Activated T-helper 17 cell treated with anti-CD3 and anti-CD28 coated beads, Interleukin-2, amount 50 U/mL, for 72 hours (primary cell): ENCODE measurements at regions not wholly inside any gene's neighbourhood (a gene's known extent, or its start where the extent isn't known, plus 50 kb on each side); places are given as distances from the start of the nearest gene placed in this dataset.

Experiments
- ATAC-seq: fragments of 150-1000 bp; cut with Tn5 transposase; replicated peaks from 2 replicates; pipeline ENCODE4 v1.10.0; 2021; ENCODE audit warnings: mild to moderate bottlenecking, moderate library complexity
- H3K27ac Mint-ChIP-seq: one replicate; pipeline ENCODE4 v1.8.0; 2022; ENCODE audit warnings: mixed read lengths
- H3K27me3 Mint-ChIP-seq: one replicate; pipeline ENCODE4 v1.8.0; 2022; ENCODE audit warnings: mixed read lengths
- H3K36me3 Mint-ChIP-seq: one replicate; pipeline ENCODE4 v1.8.0; 2022; ENCODE audit warnings: low read depth, mild to moderate bottlenecking, mixed read lengths
- H3K4me1 Mint-ChIP-seq: one replicate; pipeline ENCODE4 v1.8.0; 2022; ENCODE audit warnings: mixed read lengths
- H3K4me3 Mint-ChIP-seq: one replicate; pipeline ENCODE4 v1.8.0; 2022; ENCODE audit warnings: mild to moderate bottlenecking, mixed read lengths
- H3K9me3 Mint-ChIP-seq: one replicate; pipeline ENCODE4 v1.8.0; 2022; ENCODE audit warnings: mixed read lengths

DNA sequence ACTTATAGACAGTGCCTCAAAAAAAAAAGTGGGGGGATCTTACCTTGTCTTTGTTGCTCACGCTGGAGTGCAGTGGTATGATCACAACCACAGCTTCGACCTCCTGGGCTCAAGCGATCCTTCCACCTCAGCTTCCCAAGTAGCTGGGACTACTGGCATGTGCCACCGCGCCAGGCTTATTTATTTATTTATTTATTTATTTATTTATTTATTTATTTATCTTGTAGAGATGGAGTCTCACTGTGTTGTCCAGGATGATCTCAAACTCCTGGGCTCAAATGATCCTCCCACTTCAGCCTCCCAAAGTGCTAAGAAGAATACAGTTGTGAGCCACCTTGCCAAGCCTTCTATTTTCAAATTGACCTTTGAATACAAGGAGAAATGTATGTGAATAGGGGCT, 553.0 kb upstream of the BTBD3 start:
- Mint-ChIP-seq H3K9me3 (peaks cover 11% of the 10 kb centered on the region), H3K4me1 (no peaks in the 10 kb centered on the region), H3K27me3 (no peaks in the 10 kb centered on the region), H3K4me3 (no peak overlapping the region), H3K27ac (no peak overlapping the region), H3K36me3 (no peaks in the 10 kb centered on the region)
- no peak for ATAC-seq

- H3K27ac Mint-ChIP-seq: no peak overlapping the region
- H3K36me3 Mint-ChIP-seq: no peaks in the 10 kb centered on the region
- H3K4me3 Mint-ChIP-seq: no peak overlapping the region
- no peaks in the 10 kb centered on the region for H3K27me3 Mint-ChIP-seq
- peaks cover 11% of the 10 kb centered on the region for H3K9me3 Mint-ChIP-seq
- no peaks in the 10 kb centered on the region for H3K4me1 Mint-ChIP-seq
- ATAC-seq: no peak
These were observed 551.0 kb upstream of the BTBD3 start for GRCh38 chr20:11366660-11367059.

DNA sequence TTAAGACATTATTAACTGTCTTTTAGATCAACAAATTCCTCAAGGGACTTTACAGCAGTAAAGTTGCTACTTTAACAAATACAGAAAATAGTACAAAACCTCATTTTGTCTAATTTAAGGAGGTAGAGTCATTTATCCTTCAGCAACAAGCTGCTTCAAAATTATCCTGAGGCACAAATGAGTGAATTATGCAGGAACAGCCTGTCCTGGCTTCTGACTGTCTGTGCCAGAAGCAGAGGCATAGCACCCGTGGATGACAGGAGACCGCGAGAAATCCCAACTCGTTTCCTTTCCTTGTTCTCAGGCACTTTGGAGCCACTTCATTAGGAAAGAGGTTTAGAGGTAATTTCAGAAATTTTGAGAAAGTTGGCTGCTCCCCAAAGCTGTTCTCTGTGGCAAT, 549.2 kb upstream of the BTBD3 start:
- Mint-ChIP-seq H3K9me3 (peaks cover 3% of the 10 kb centered on the region), H3K36me3 (no peaks in the 10 kb centered on the region), H3K4me3 (no peak overlapping the region), H3K27ac (no peak overlapping the region), H3K4me1 (no peaks in the 10 kb centered on the region), H3K27me3 (no peaks in the 10 kb centered on the region)
- ATAC-seq: no peak

DNA sequence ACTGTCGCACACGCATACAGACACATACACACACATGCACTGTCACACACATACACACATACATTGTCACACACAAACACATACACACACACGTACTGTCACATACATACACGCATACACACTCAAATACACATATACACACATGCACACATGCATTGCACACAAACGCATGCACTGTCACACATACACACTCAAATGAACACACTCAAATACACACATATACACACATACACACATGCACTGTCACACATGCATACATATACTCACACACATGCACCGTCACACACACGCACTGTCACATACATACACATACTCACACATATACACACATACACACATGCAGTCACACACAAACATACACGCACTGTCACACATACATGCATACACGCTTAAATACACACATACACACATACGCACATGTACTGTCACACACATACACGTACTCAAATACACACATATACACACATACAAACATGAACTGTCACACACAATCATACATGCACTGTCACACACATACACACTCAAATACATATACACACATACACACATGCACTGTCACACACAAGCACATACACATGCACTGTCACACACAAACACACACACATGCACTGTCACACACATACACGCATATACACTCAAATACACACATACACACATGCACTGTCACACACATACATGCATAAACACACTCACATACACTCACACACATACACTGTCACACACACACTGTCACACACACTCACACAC, 548.6 kb upstream of the BTBD3 start:
- Mint-ChIP-seq H3K27me3 (no peaks in the 10 kb centered on the region), H3K9me3 (peaks cover 3% of the 10 kb centered on the region), H3K36me3 (no peaks in the 10 kb centered on the region), H3K27ac (no peak overlapping the region), H3K4me1 (no peaks in the 10 kb centered on the region), H3K4me3 (no peak overlapping the region)
- ATAC-seq: no peak

GRCh38 chr20:11371831-11372230, 545.9 kb upstream of the BTBD3 start:
- no peak overlapping the region for H3K4me3 Mint-ChIP-seq
- H3K27me3 Mint-ChIP-seq: no peaks in the 10 kb centered on the region
- H3K27ac Mint-ChIP-seq: no peak overlapping the region
- ATAC-seq: no peak
- no peaks in the 10 kb centered on the region for H3K4me1 Mint-ChIP-seq
- no peaks in the 10 kb centered on the region for H3K36me3 Mint-ChIP-seq
- H3K9me3 Mint-ChIP-seq: peaks cover 3% of the 10 kb centered on the region

- Mint-ChIP-seq H3K4me3 (no peak overlapping the region), H3K4me1 (no peaks in the 10 kb centered on the region), H3K27me3 (no peaks in the 10 kb centered on the region), H3K9me3 (peaks cover 3% of the 10 kb centered on the region), H3K27ac (no peak overlapping the region), H3K36me3 (no peaks in the 10 kb centered on the region)
- no peak for ATAC-seq
These were observed 544.6 kb upstream of the BTBD3 start for GRCh38 chr20:11372876-11373790.

GRCh38 chr20:11375335-11375734, 542.4 kb upstream of the BTBD3 start:
- Mint-ChIP-seq H3K27me3 (no peaks in the 10 kb centered on the region), H3K36me3 (no peaks in the 10 kb centered on the region), H3K27ac (no peak overlapping the region), H3K4me1 (no peaks in the 10 kb centered on the region), H3K9me3 (peaks cover 3% of the 10 kb centered on the region), H3K4me3 (no peak overlapping the region)
- ATAC-seq: no peak

GRCh38 chr20:11375966-11376365, 541.7 kb upstream of the BTBD3 start:
- no peaks in the 10 kb centered on the region for H3K4me1 Mint-ChIP-seq
- no peak overlapping the region for H3K4me3 Mint-ChIP-seq
- H3K27ac Mint-ChIP-seq: no peak overlapping the region
- peaks cover 3% of the 10 kb centered on the region for H3K9me3 Mint-ChIP-seq
- ATAC-seq: no peak
- no peaks in the 10 kb centered on the region for H3K36me3 Mint-ChIP-seq
- no peaks in the 10 kb centered on the region for H3K27me3 Mint-ChIP-seq

DNA sequence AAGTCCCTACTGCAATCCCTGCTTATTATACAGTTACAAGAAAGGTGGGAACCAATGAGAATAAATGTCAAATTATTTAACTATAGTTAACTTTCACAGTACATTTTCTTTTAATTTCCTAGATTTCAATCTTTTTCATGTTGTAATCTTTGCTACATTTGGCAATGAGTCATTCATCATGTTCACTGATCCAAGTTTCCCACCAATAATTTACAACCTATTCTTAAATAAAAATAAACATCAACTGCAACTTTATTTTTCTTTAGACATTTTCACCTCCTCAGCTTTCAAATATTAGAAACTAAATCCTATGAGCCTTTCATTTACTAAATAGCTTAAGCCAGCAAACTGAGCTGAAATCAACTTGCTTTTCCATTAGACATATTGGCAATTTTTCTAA, 541.3 kb upstream of the BTBD3 start:
- ATAC-seq: no peak
- no peak overlapping the region for H3K4me3 Mint-ChIP-seq
- no peak overlapping the region for H3K27ac Mint-ChIP-seq
- H3K27me3 Mint-ChIP-seq: no peaks in the 10 kb centered on the region
- peaks cover 3% of the 10 kb centered on the region for H3K9me3 Mint-ChIP-seq
- H3K36me3 Mint-ChIP-seq: no peaks in the 10 kb centered on the region
- no peaks in the 10 kb centered on the region for H3K4me1 Mint-ChIP-seq

DNA sequence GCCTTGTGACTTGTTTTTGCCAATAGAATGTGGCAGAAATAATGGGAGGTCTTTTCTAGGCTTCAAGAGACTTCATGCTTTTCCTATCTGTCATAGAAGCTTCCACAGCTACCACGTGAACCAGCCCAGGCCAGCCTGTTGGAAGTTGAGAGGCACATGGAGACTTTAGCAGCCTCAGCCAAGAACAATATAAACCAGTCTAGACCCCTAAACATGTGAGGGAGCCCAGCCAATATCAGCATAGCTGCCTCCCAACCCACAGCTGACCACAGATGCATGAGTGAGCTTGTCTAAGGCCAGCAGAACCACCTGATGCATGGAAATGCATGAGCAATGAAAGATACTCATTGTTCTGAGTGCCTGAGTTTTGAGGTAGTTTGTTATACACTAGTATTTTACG, 540.7 kb upstream of the BTBD3 start:
- H3K4me1 Mint-ChIP-seq: no peaks in the 10 kb centered on the region
- H3K36me3 Mint-ChIP-seq: no peaks in the 10 kb centered on the region
- H3K9me3 Mint-ChIP-seq: peaks cover 5% of the 10 kb centered on the region
- H3K27ac Mint-ChIP-seq: no peak overlapping the region
- H3K27me3 Mint-ChIP-seq: no peaks in the 10 kb centered on the region
- no peak overlapping the region for H3K4me3 Mint-ChIP-seq
- ATAC-seq: no peak

GRCh38 chr20:11377761-11378160, 539.9 kb upstream of the BTBD3 start:
- Mint-ChIP-seq H3K27ac (no peak overlapping the region), H3K27me3 (no peaks in the 10 kb centered on the region), H3K4me1 (no peaks in the 10 kb centered on the region), H3K4me3 (no peak overlapping the region), H3K36me3 (no peaks in the 10 kb centered on the region), H3K9me3 (peaks cover 11% of the 10 kb centered on the region)
- ATAC-seq: no peak

DNA sequence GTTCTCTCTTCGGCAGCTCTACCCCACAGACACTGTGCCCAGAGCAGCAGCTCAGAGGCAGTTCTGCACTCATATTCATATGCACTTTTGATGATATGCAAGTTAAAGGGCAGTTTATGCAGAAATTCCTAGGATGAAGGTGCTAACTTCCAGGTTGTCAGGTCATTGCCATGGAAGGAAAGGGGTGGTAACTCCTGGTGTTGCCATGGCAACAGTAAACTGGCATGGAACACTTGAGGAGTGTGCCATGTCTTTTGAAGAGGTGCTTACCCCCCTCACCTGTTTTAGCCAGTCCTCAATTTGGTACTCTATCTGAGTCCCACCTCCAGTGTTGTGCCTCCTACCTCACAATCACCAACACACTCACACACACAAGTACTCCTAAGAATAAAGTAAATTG, 539.4 kb upstream of the BTBD3 start:
- Mint-ChIP-seq H3K36me3 (no peaks in the 10 kb centered on the region), H3K27ac (no peak overlapping the region), H3K9me3 (peaks cover 11% of the 10 kb centered on the region), H3K27me3 (no peaks in the 10 kb centered on the region), H3K4me1 (no peaks in the 10 kb centered on the region), H3K4me3 (no peak overlapping the region)
- no peak for ATAC-seq

DNA sequence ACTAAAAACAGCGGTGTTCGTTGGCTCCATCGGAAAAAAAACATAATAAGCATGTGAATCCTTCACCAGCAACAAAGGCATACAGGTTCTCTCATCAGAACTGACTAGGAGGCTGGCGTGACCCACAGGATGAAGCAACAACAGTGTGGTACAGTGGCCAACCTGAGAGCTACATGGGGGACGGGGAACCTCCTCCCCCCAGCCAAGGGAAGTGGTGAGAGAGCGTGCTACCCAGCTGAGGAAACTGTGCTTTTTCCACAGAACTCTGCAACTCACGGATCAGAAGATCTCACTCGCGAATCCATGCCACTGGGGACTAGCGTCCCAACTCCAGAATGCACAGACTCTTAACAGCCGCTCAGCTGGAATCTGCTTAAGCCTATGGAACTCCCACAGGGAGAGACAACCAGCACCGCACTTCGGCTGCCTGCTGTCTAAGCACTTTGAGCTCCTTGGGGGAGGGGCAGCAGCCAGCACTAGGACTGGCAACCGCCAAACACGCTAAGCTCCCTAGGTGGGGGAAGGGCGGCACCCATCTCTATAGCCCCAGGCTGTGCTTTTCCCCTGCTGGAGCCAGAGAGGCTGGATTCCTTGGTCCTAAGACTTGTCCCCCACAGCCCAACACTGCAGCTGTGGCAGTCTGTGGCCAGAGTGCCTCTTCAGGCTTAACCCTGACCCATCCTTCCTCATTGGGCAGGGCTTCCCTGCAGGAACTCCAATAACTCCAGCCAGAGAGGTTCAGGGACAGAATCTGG, 538.3 kb upstream of the BTBD3 start:
- Mint-ChIP-seq H3K27ac (no peak overlapping the region), H3K4me1 (no peaks in the 10 kb centered on the region), H3K36me3 (no peaks in the 10 kb centered on the region), H3K27me3 (no peaks in the 10 kb centered on the region), H3K4me3 (no peak overlapping the region), H3K9me3 (peaks cover 7% of the 10 kb centered on the region)
- ATAC-seq: no peak

DNA sequence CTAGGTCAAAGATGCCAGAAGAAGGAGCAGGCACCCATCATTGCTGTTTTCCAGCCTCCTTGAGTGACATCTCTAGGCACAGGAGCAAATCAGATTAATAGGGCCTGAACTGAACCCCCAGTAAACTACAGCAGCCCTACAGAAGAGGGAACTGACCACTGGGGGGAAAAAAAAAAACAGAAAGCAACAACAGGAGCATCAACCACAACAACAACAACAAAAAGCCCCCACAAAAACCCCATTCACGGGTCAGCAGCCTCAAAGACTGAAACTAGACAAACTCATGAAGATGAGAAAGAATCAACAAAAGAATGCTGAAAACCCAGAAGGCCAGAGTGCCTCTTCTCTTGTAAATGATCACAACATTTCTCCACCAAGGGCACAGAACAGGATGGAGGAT, 537.4 kb upstream of the BTBD3 start:
- Mint-ChIP-seq H3K36me3 (no peaks in the 10 kb centered on the region), H3K4me3 (no peak overlapping the region), H3K9me3 (peaks cover 7% of the 10 kb centered on the region), H3K27ac (no peak overlapping the region), H3K27me3 (no peaks in the 10 kb centered on the region), H3K4me1 (no peaks in the 10 kb centered on the region)
- ATAC-seq: no peak
